ENCODE measurements at regions not wholly inside any gene's neighbourhood (a gene's known extent, or its start where the extent isn't known, plus 50 kb on each side); places are given as distances from the start of the nearest gene placed in this dataset.

DNA sequence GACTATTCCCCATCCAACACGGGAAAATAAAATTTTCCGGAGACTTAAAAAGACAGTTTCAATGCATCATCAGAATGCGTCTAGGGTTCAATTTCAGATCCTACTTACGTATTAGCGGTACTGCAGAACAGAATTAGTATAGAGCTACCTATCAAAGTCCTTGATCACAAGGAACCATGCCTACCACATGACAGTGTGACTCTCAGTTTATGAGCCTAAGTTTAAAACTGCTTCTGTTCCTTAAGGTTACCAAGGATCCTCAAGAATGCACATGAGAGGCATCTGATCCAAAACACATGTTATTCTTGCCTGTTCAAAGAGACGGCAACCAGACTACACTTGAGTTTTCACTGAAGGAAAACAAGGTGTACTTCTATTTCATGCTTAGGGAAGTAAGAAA, 369.7 kb downstream of the EPHA4 start:
- Histone ChIP-seq H3K27ac (ENCODE audit: low read depth, low read length) (no peak overlapping the region), H3K27me3 (ENCODE audit: insufficient read depth, low read length) (no peaks in the 10 kb centered on the region), H3K4me1 (ENCODE audit: insufficient read depth, low read length) (no peaks in the 10 kb centered on the region), H4K20me1 (ENCODE audit: insufficient read depth, low read length) (no peaks in the 10 kb centered on the region), H3K9ac (ENCODE audit: low read length) (no peak overlapping the region), H3K9me3 (ENCODE audit: insufficient read depth, low read depth, low read length) (no peaks in the 10 kb centered on the region), H3K79me2 (ENCODE audit: insufficient read depth, low read length) (no peaks in the 10 kb centered on the region), H3K36me3 (ENCODE audit: insufficient read depth, low read length) (no peaks in the 10 kb centered on the region), H3K4me3 (ENCODE audit: insufficient read depth, low read depth, low read length) (no peak overlapping the region), H3K4me2 (ENCODE audit: low read length) (no peak overlapping the region), H2AFZ (ENCODE audit: low read depth, low read length) (no peak overlapping the region)
- FAIRE-seq (no peak), DNase-seq (ENCODE audit: low read depth) (no peak)
- H3K36me3 Mint-ChIP-seq (ENCODE audit: low read depth, unreplicated experiment) = no peaks in the 10 kb centered on the region
- no peak overlapping the region for H3K27ac Mint-ChIP-seq (ENCODE audit: unreplicated experiment)
- peaks cover 2% of the 10 kb centered on the region for H3K27me3 Mint-ChIP-seq (ENCODE audit: low read depth, unreplicated experiment)
- TF ChIP-seq EZH2 (IDR thresholded peaks at IDR 0.05; ENCODE audit: insufficient read depth, low read length) = no peak
- TF ChIP-seq, protein P1, sequence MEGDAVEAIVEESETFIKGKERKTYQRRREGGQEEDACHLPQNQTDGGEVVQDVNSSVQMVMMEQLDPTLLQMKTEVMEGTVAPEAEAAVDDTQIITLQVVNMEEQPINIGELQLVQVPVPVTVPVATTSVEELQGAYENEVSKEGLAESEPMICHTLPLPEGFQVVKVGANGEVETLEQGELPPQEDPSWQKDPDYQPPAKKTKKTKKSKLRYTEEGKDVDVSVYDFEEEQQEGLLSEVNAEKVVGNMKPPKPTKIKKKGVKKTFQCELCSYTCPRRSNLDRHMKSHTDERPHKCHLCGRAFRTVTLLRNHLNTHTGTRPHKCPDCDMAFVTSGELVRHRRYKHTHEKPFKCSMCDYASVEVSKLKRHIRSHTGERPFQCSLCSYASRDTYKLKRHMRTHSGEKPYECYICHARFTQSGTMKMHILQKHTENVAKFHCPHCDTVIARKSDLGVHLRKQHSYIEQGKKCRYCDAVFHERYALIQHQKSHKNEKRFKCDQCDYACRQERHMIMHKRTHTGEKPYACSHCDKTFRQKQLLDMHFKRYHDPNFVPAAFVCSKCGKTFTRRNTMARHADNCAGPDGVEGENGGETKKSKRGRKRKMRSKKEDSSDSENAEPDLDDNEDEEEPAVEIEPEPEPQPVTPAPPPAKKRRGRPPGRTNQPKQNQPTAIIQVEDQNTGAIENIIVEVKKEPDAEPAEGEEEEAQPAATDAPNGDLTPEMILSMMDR (IDR thresholded peaks at IDR 0.05; ENCODE audit: insufficient read depth, low read depth, low read length) = no peak
- no peak overlapping the region for H3K4me3 Mint-ChIP-seq (ENCODE audit: unreplicated experiment)
- H3K4me1 Mint-ChIP-seq (ENCODE audit: low read depth, unreplicated experiment) = no peaks in the 10 kb centered on the region
- no peaks in the 10 kb centered on the region for H3K9me3 Mint-ChIP-seq (ENCODE audit: unreplicated experiment)

DNA sequence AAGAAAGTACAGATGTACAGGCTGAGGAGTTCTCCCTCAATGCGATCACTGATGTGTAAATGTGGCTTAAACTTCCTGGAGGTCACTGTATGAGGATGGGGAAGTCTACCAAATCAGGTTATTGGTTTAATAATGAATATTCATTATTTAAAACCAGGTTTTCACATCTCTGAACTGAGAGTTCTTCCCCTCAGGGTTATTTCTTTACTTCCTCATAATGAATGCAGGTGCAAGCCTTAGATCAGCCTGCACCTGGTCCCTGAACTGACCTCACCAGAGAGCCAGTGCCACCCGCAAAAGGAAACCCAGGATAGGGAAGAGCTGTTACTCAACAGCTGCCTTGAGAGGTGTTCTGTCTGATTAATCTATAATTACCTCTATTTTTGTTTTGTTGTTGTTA, 369.0 kb downstream of the EPHA4 start:
- Histone ChIP-seq H3K79me2 (ENCODE audit: insufficient read depth, low read length) (no peaks in the 10 kb centered on the region), H3K36me3 (ENCODE audit: insufficient read depth, low read length) (no peaks in the 10 kb centered on the region), H3K4me2 (ENCODE audit: low read length) (no peak overlapping the region), H3K9me3 (ENCODE audit: insufficient read depth, low read depth, low read length) (no peaks in the 10 kb centered on the region), H4K20me1 (ENCODE audit: insufficient read depth, low read length) (no peaks in the 10 kb centered on the region), H3K27me3 (ENCODE audit: insufficient read depth, low read length) (no peaks in the 10 kb centered on the region), H2AFZ (ENCODE audit: low read depth, low read length) (no peak overlapping the region), H3K9ac (ENCODE audit: low read length) (no peak overlapping the region), H3K4me1 (ENCODE audit: insufficient read depth, low read length) (no peaks in the 10 kb centered on the region), H3K4me3 (ENCODE audit: insufficient read depth, low read depth, low read length) (no peak overlapping the region), H3K27ac (ENCODE audit: low read depth, low read length) (no peak overlapping the region)
- FAIRE-seq = no peak
- H3K27me3 Mint-ChIP-seq (ENCODE audit: low read depth, unreplicated experiment) = peaks cover 4% of the 10 kb centered on the region
- TF ChIP-seq EZH2 (IDR thresholded peaks at IDR 0.05; ENCODE audit: insufficient read depth, low read length) = no peak
- TF ChIP-seq, protein P1 (IDR thresholded peaks at IDR 0.05; ENCODE audit: insufficient read depth, low read depth, low read length) = no peak
- H3K9me3 Mint-ChIP-seq (ENCODE audit: unreplicated experiment) = no peaks in the 10 kb centered on the region
- no peak overlapping the region for H3K4me3 Mint-ChIP-seq (ENCODE audit: unreplicated experiment)
- no peak overlapping the region for H3K27ac Mint-ChIP-seq (ENCODE audit: unreplicated experiment)
- DNase-seq (ENCODE audit: low read depth) = no peak
- no peaks in the 10 kb centered on the region for H3K4me1 Mint-ChIP-seq (ENCODE audit: low read depth, unreplicated experiment)
- H3K36me3 Mint-ChIP-seq (ENCODE audit: low read depth, unreplicated experiment) = no peaks in the 10 kb centered on the region

DNA sequence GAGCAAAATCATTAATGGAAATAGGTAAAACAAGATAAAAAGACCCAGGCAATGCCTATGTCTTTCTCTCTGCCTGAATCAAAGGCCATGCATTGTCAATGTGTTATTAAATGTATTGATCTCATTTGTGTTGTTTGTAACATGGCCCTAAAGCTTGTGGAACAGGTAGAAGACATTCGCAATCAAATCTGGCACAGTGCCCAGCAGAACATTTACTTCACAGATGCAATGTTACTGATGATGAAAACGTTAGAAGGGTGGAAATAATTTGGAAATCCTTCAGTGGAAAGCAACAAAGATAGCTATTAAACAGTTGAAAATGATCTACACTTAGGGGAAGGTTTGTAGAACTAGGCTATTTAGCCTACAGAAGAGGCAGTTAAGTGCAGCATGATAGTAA, 368.2 kb downstream of the EPHA4 start:
- H3K27ac Mint-ChIP-seq (ENCODE audit: unreplicated experiment) = no peak overlapping the region
- FAIRE-seq (no peak), DNase-seq (ENCODE audit: low read depth) (no peak)
- H3K36me3 ChIP-seq (ENCODE audit: insufficient read depth, low read length) = no peaks in the 10 kb centered on the region
- H3K9me3 ChIP-seq (ENCODE audit: insufficient read depth, low read depth, low read length) = no peaks in the 10 kb centered on the region
- H3K27ac ChIP-seq (ENCODE audit: low read depth, low read length) = no peak overlapping the region
- no peaks in the 10 kb centered on the region for H3K4me1 ChIP-seq (ENCODE audit: insufficient read depth, low read length)
- no peaks in the 10 kb centered on the region for H3K79me2 ChIP-seq (ENCODE audit: insufficient read depth, low read length)
- TF ChIP-seq, protein P1 (IDR thresholded peaks at IDR 0.05; ENCODE audit: insufficient read depth, low read depth, low read length) = no peak
- no peak for TF ChIP-seq EZH2 (IDR thresholded peaks at IDR 0.05; ENCODE audit: insufficient read depth, low read length)
- no peak overlapping the region for H3K9ac ChIP-seq (ENCODE audit: low read length)
- H3K4me3 Mint-ChIP-seq (ENCODE audit: unreplicated experiment) = no peak overlapping the region
- H3K9me3 Mint-ChIP-seq (ENCODE audit: unreplicated experiment) = no peaks in the 10 kb centered on the region
- H3K4me3 ChIP-seq (ENCODE audit: insufficient read depth, low read depth, low read length) = no peak overlapping the region
- H3K4me2 ChIP-seq (ENCODE audit: low read length) = no peak overlapping the region
- peaks cover 4% of the 10 kb centered on the region for H3K27me3 Mint-ChIP-seq (ENCODE audit: low read depth, unreplicated experiment)
- H2AFZ ChIP-seq (ENCODE audit: low read depth, low read length) = no peak overlapping the region
- no peaks in the 10 kb centered on the region for H3K36me3 Mint-ChIP-seq (ENCODE audit: low read depth, unreplicated experiment)
- no peaks in the 10 kb centered on the region for H4K20me1 ChIP-seq (ENCODE audit: insufficient read depth, low read length)
- H3K27me3 ChIP-seq (ENCODE audit: insufficient read depth, low read length) = no peaks in the 10 kb centered on the region
- no peaks in the 10 kb centered on the region for H3K4me1 Mint-ChIP-seq (ENCODE audit: low read depth, unreplicated experiment)
